Thyroid gland (tissue), 4 donors: ENCODE measurements at regions not wholly inside any gene's neighbourhood (a gene's known extent, or its start where the extent isn't known, plus 50 kb on each side); places are given as distances from the start of the nearest gene placed in this dataset.
A peak's percentile ranks its signal among the peaks of the same experiment; 100 is the strongest.

Source experiments
- DNase-seq, 2 donors: peaks; one replicate each; pipeline ENCODE4 v3.0.0-alpha.2; 2019
- H3K27ac ChIP-seq, 3 donors: fragments of 200-600 bp; sonication (generic); 1 replicate in 2 of 3; 2 replicates in 1 of 3; pipeline ENCODE4 v1.5.1; 2016 to 2019; ENCODE audit warnings: mild to moderate bottlenecking in 1 of 3, moderate library complexity in 1 of 3
- H3K27me3 ChIP-seq: fragments of 200-600 bp; sonication (generic); one replicate; pipeline ENCODE4 v1.5.1; 2019
- H3K36me3 ChIP-seq, 2 donors: fragments of 200-600 bp; sonication (generic); one replicate each; pipeline ENCODE4 v1.5.1; 2016 to 2019
- H3K4me1 ChIP-seq, 2 donors: fragments of 200-600 bp; sonication (generic); one replicate each; pipeline ENCODE4 v1.5.1; 2017 to 2019
- H3K4me3 ChIP-seq, 3 donors: fragments of 200-600 bp; sonication (generic); replicated peaks in 1 of 3; 1 replicate in 2 of 3; 2 replicates in 1 of 3; pipeline ENCODE4 v1.5.1; 2016; ENCODE audit warnings: mild to moderate bottlenecking in 1 of 3
- H3K9me3 ChIP-seq: fragments of 200-600 bp; sonication (generic); one replicate; pipeline ENCODE4 v1.5.1; 2017
- POLR2A ChIP-seq, 2 donors: fragments of 450-650 bp; IDR thresholded peaks; one replicate each; pipeline ENCODE4 v1.6.1; 2017; ENCODE audit warnings: antibody characterized with exemption in 2 of 2, mild to moderate bottlenecking in 2 of 2, moderate library complexity in 1 of 2
- WGBS, 2 donors: methylation state at CpG; one replicate each; pipeline ENCODE4 v1.1.5; 2017; 5-methylcytosine and 5-hydroxymethylcytosine counted together
- intact Hi-C: fragments of 100-400 bp; cut with DNase I; formaldehyde crosslinking; loops from one replicate; pipeline ENCODE4 v1.15.1; 2023
- TF ChIP-seq, protein P1 (sequence below), 6 experiments: fragments of 200-600 bp in 3 of 6; fragments of 450-650 bp in 3 of 6; sonication (generic) in 3 of 6; IDR thresholded peaks; one replicate each; pipeline ENCODE4 v1.5.1; 2016 to 2019; ENCODE audit warnings: antibody characterized with exemption in 6 of 6, mild to moderate bottlenecking in 2 of 6, inconsistent platforms in 1 of 6, moderate library complexity in 1 of 6

DNA sequence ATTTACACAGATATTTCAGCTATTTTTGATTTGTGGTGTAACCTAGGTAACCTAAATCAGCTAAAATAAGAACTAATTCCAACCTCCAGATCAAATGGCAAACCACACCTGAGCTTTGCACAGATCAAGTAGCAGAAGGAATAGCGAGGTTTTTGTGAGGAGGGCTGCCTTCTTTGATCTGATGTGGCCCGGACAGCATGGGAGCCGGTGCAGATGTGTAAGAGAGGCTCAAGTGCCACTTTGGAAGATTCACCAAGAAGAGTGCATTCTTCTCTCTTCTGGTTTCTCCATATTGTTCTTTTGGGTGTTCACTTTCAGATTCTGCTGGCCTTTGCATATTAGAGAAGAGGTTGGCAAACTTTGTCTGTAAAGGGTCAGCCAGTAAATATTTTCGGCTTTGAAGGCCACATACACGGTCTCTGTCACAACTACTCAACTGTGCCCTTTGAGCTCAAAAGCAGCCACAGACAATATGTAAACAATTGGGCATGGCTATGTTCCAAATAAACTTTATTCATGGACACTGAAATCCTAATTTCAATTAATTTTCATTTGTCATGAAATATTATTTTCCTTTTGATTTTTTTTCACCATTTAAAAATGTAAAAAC, 78.9 kb upstream of the FAM9C start:
- H3K4me3 ChIP-seq: no peak overlapping the region
- no peak for TF ChIP-seq POLR2A (IDR thresholded peaks at IDR 0.05)
- TF ChIP-seq, protein P1, sequence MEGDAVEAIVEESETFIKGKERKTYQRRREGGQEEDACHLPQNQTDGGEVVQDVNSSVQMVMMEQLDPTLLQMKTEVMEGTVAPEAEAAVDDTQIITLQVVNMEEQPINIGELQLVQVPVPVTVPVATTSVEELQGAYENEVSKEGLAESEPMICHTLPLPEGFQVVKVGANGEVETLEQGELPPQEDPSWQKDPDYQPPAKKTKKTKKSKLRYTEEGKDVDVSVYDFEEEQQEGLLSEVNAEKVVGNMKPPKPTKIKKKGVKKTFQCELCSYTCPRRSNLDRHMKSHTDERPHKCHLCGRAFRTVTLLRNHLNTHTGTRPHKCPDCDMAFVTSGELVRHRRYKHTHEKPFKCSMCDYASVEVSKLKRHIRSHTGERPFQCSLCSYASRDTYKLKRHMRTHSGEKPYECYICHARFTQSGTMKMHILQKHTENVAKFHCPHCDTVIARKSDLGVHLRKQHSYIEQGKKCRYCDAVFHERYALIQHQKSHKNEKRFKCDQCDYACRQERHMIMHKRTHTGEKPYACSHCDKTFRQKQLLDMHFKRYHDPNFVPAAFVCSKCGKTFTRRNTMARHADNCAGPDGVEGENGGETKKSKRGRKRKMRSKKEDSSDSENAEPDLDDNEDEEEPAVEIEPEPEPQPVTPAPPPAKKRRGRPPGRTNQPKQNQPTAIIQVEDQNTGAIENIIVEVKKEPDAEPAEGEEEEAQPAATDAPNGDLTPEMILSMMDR (IDR thresholded peaks at IDR 0.05): no peak
- H3K36me3 ChIP-seq: no peaks in the 10 kb centered on the region
- H3K27me3 ChIP-seq: no peaks in the 10 kb centered on the region
- WGBS, 2 donors: 34 to 48% methylated on average over 5 of the region's 5 CpGs
- peak overlapping the region in 1 of 3 donors; percentile 48 for H3K27ac ChIP-seq
- no peaks in the 10 kb centered on the region for H3K9me3 ChIP-seq
- DNase-seq: no peak
- H3K4me1 ChIP-seq: peaks cover 14 to 16% of the 10 kb centered on the region in 2 donors
- intact Hi-C loops: no loop called here

DNA sequence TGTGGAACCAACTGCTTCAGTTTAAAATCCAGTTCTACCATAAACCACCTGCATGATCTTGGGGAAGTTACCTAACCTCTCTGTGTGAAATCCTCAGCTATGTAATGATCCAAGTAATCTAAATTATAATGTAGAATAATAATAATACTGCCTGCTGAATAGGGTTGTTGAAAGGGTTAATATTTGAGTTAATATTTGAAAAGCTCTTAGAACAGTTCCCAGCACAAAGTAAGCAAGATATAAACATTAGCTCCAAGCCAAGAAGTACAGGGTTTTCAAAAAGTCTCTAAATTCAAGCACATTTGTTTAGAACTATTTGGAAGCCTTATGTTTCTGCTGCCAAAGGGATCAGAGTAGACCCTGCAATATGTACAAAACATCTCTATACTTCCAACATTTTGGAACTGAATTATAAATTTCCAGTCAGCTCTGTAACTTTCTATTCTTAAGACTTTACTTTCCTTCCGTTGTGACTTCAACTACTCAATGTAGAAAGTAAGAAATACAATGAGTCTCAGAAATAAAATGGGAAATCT, 76.7 kb upstream of the FAM9C start:
- Histone ChIP-seq H3K36me3 (no peaks in the 10 kb centered on the region), H3K27me3 (no peaks in the 10 kb centered on the region), H3K4me3 (no peak overlapping the region), H3K9me3 (no peaks in the 10 kb centered on the region), H3K4me1 (peaks cover 14 to 16% of the 10 kb centered on the region in 2 donors), H3K27ac (peak overlapping the region in 1 of 3 donors; percentile 70)
- TF ChIP-seq, protein P1 (IDR thresholded peaks at IDR 0.05): no peak
- TF ChIP-seq POLR2A (IDR thresholded peaks at IDR 0.05): no peak
- no peak for DNase-seq
- WGBS, 2 donors: 69 to 71% methylated on average over 1 of the region's 1 CpG
- intact Hi-C loops: no loop called here

DNA sequence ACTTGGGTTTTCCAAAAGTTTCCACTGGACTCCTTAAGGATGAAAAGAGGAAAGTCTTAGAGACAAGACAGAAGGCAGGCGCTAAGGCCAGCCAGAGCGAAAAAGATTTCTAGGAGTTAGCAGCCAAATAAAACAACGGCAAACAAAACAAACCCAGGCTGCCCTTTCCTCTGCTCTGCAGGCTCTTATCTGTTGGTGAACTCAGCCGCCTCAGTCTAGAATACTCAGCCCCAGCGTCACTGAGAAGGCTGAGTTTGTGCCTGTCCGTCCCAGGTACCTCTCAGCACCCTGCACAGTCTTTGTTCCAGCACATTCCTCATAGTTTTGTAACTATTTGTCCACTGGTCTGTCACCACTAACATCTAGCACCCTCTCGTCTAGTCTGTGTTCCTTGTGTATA, 75.6 kb upstream of the FAM9C start:
- 6 to 16% methylated on average over 7 of the region's 7 CpGs for WGBS, 2 donors
- Histone ChIP-seq H3K27me3 (no peaks in the 10 kb centered on the region), H3K4me3 (no peak overlapping the region), H3K27ac (peak overlapping the region; percentile 33 to 70 (median 47)), H3K9me3 (no peaks in the 10 kb centered on the region), H3K36me3 (no peaks in the 10 kb centered on the region), H3K4me1 (peaks cover 14 to 16% of the 10 kb centered on the region in 2 donors)
- no peak for TF ChIP-seq POLR2A (IDR thresholded peaks at IDR 0.05)
- TF ChIP-seq, protein P1 (IDR thresholded peaks at IDR 0.05): no peak
- DNase-seq: peak; percentile 55 to 71
- intact Hi-C loops: no loop called here

DNA sequence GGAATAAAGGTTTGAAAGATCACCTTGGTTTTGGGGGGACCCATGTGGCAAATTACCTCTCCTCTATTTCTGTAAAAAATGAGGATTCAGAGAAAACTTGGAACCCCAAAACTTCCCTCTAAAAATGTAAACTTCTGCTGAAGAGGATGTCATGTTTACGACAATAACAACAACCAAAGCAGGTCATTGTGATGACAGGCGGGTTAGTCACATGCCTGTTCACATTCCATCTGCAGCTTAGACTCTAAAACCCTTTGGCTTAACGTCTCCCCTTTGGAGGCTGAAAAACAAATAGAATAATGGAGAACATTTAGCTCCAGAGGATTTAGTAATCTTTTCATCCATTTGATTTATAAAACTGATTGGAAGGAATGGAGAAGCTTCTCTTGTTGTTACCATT, 75.0 kb upstream of the FAM9C start:
- H3K27ac ChIP-seq: peak overlapping the region; percentile 33 to 70 (median 47)
- no peak for DNase-seq
- H3K4me1 ChIP-seq: peaks cover 14 to 16% of the 10 kb centered on the region in 2 donors
- H3K36me3 ChIP-seq: no peaks in the 10 kb centered on the region
- no peaks in the 10 kb centered on the region for H3K27me3 ChIP-seq
- no peaks in the 10 kb centered on the region for H3K9me3 ChIP-seq
- no peak overlapping the region for H3K4me3 ChIP-seq
- TF ChIP-seq, protein P1 (IDR thresholded peaks at IDR 0.05): no peak
- no peak for TF ChIP-seq POLR2A (IDR thresholded peaks at IDR 0.05)
- intact Hi-C loops: no loop called here
- 59% methylated on average over 3 of the region's 3 CpGs for WGBS, 2 donors

DNA sequence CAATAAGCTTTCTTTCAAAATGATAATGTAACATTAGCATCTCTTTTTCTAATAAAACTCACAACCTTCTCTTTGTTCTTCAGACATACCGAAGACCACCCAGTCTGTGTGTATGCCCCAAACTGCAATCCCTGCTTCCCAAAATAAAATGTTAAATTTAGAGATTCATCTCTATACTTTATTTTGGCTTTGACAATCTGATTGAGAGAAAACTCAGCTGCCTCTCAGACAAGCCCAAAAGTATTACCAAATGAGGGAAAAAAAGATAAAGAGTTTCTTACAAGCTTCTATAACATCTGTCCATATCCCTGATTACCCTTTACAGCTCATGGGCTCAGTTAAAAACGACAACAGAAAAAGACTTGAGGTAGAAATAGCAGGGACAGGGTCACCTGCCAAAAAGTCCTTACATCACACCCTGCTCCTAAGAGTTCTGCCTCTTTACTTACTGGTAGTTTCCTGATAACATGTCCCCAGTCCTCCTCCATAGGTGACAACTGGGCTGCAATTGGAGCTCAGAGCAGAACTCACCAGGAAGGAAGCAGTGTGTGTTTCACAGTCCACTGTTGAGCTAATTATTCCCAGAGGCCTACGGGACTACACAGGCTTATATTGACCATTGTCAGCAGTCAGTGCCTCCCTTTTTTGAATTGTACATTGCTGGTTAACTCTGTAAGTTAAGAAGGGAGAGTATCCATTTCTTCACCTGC, 70.9 kb upstream of the FAM9C start:
- Histone ChIP-seq H3K9me3 (no peaks in the 10 kb centered on the region), H3K36me3 (no peaks in the 10 kb centered on the region), H3K27ac (no peak overlapping the region), H3K27me3 (no peaks in the 10 kb centered on the region), H3K4me3 (no peak overlapping the region), H3K4me1 (peaks cover under 1 to 7% of the 10 kb centered on the region in 2 donors)
- WGBS, 2 donors: 67 to 75% methylated on average over 3 of the region's 3 CpGs
- TF ChIP-seq, protein P1 (IDR thresholded peaks at IDR 0.05): no peak
- DNase-seq: no peak
- intact Hi-C loops: no loop called here
